Activated T-cell treated with anti-CD3 and anti-CD28 coated beads for 1 hour (primary cell): ENCODE measurements at regions not wholly inside any gene's neighbourhood (a gene's known extent, or its start where the extent isn't known, plus 50 kb on each side); places are given as distances from the start of the nearest gene placed in this dataset.
A peak's percentile ranks its signal among the peaks of the same experiment; 100 is the strongest.
"Not testable (repeated sequence)": the region's sequence is repeated elsewhere in the genome, so short reads cannot be mapped to it uniquely, and the experiment has no call there.

Experiments
- DNase-seq: peaks from one replicate; pipeline ENCODE4 v3.0.0-alpha.2; 2020; ENCODE audit warnings: low read depth

DNA sequence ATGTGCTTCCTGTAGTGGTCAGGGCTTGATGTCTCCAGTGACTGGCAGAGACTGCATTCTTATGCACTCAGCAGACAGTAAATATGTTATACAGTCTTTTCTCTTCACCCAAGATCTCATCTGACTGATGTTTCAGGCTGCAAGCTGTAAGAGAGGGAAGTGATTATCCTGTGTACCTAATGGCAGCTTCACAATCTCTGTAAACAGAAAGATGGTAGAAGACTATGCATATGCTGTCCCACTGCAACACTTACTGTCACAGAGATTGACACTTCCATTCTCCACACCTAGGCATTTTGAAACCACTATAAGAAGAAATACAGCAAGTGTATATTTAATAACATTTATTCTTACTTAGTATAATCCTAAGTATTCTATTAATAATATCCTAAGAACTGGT lies 97.6 kb upstream of the ANXA1 start:
- no peak for DNase-seq

DNA sequence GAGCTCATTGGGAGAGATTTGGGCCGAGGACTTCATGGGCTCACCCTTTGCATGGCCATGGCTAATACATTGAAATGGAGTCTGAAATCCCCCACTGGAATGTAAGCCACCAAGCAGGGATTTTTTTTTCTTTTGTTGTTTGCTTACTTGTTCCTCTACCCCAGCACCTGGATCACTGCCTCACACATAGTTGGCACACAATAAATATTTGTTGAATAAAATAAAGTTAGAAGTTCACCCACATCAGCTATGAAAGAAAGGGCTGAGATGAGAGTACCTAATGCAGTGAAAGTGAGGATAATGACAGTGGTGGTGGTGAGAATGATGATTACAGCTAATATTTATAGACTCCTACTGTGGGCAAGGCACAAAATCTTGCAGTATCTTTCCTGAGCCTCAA lies 98.1 kb upstream of the ANXA1 start:
- no peak for DNase-seq

DNA sequence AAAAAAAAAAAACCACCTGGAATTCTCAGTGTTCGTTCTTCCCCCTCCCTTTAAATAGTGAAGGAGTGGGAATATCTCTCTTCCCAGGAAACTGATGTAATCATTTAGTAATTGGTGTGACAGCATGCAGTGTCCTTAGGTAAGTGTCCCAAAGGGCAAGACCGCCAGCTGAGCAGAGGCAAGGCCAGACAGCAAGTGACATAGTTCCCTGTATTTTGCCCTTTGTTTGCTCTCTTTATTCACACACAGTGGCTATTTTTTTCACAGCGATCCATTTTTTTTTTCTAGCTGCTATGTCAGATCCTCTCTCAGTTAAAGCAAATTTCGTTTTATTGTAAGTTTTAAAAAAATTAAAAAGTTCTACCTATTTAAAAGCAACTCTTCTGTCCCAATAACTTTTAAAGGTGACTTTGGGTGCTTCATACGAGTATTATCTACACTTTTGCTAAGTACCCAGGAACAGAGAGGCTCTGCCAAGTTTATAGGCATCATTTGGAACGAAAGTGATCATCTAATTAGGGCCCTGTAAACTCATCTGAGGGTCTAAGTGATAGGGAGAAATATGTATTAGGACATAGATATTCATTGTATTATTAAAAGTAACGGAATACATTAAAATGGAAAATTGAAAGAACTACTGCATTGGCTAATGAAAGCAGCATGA lies 98.2 kb upstream of the ALDH1A1 start:
- no peak for DNase-seq

DNA sequence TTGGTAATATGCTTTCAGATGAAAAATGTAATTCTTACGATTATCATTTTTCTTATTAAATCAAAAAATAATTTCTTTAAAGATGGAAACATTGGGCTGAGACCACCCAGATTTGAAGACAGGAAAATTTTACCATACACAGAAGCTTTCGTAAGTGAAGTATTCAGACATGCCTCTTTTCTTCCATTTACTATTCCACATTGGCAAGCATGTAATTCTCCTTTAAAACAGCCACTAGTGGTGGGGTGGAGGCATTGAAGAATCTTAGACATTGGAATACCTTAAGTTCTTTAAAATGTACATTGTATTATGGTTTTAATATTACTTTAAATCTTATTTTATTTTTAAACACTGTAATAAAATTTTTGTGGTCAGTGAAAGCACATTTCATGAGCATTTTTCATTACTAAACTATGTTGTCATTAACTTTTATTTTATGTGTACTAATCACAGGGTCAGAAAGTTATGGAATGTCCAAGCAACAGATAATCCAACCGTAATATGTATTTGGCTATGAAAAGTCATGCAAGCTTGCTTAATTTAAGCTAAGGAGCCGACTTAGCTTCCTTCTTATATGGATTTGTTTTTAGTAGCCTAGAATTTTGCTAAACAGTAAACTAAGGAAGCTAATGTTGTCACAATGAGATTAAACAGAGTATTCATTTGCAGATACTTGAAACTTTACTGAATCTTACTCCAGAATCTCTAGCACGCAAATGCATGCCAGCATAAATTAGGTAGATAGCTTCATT lies 97.4 kb upstream of the ALDH1A1 start:
- no peak for DNase-seq

DNA sequence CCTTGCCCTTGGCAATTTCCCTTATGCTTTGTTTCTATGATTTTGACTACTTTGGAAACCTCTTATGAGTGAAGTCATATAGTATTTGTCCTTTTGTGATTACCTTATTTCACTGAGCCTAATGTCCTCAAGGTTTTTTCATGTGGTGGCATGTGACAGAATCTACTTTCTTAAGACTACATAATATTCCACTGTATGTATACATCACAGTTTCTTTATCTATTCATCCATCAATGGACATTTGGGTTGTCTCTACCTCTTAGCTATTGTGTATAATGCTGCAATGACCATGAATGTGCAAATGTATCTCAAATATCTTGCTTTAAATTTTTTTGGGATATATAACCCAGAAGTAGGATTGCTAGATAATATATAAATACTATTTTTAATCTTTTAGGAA lies 96.4 kb upstream of the ALDH1A1 start:
- no peak for DNase-seq

DNA sequence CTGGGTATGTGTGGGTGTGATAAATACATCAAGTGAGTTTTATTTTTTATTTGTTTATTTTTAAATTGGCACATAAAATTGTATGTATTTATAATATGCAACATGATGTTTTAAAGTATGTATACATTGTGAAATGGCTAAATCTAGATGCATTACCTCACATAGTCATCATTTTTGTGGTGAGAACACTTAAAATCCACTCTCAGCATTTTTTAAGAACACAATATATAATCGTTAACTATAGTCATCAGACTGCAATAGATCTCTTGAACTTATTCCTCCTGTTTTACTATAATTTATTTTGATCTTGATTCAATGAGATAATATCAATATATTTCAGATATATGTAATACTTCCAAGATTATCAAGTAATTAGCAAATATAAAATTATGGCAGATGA lies 93.9 kb upstream of the ALDH1A1 start:
- no peak for DNase-seq

DNA sequence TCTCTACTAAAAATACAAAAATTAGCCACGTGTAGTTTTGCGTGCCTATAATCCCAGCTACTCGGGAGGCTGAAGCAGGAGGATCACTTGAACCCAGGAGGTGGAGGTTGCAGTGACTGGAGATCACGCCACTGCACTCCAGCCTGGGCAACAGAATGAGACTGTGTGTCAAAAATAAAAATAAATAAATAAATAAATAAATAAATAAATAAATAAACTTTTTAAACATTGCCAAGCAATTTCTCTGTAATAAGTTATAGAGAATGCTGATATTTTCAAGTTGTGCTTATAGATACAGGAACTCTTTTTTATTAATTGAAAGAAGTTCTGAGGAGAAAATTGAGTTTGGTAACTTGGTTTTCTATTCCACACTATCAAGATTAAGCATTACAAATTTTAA lies 91.9 kb upstream of the ALDH1A1 start:
- DNase-seq: not testable (repeated sequence)

DNA sequence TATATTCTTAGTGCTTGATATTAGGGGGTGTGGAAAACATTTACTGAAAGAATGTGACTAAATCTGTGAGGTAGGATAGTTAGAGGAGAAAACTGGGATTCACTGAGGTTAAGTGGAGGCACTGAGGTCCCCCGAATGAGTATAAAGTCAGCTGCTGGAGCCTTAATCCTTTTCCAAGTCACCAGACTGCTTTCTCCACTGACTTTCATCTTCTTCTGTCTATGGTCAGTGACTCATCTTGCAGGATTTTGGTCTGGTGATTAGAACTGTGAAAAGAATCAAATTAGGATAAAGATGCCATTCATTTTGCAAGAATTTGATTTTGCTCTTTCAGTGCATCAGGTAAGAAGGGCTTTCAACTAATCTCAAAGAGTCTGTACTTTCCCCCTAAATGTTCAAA lies 89.3 kb upstream of the ALDH1A1 start:
- DNase-seq: no peak

DNA sequence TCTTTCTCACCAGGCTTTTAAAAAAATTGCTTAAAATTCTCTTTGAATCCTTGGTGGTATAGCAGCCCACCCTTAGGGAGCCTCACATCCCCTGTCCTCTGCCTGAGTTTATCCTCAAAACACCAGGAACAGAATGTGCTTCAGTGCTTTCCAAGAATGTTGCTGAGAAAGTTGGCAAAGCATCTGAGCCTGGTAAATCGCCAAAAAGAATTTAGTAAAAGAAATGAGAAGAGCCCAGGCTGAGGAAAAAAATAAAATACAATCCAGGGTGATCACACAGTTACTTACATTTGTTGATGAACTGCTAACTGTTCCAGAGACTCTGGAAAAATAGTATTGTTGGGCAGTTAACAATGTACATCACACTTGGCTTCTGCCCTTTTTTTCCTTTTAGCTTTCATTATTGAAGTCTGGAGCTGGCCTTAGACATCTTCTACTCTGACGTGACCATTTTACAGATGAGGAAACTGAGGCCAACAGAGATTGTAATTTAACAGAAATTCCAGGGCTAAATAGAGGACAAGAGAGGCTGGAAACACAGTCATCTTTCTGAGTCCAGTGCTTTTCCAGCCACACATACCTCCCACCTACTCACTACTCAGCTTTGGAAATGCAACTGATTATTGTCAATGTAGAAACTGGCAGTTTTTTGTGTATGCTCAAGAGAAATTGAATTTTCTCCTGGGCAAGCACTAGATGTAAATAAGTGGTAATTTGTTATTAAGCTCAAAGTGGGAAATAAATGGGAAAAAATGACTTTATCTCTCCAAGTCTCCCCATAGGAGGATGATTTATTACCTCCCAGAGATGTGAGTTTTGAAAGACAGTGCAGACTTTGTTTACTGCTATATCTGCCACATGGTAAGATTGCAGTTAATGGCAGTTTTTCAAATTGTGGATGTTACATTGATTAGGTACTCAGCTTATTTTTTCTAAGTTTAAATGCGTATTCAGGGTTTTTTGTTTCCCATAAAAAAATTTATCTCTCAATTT lies 86.7 kb upstream of the ALDH1A1 start:
- no peak for DNase-seq

DNA sequence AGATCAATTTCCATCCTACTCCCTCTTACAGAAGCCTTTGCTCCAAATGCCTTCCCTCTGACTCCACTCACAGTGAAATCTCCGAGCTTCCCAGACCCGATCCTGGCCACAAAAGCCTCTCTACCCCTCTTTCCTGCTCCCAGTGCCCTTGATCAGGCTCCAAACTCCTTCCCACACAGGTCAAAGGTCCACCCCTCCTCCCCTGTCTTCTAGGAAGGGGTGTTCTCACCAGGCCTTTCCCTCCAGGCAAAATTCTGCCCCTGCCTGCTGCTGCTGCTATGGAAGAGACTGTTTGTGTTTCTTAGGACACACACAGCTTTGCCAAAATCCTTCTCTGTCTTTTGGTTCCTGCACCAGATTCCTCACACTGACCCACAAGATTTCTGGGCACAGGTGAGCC lies 85.8 kb upstream of the ALDH1A1 start:
- no peak for DNase-seq

DNA sequence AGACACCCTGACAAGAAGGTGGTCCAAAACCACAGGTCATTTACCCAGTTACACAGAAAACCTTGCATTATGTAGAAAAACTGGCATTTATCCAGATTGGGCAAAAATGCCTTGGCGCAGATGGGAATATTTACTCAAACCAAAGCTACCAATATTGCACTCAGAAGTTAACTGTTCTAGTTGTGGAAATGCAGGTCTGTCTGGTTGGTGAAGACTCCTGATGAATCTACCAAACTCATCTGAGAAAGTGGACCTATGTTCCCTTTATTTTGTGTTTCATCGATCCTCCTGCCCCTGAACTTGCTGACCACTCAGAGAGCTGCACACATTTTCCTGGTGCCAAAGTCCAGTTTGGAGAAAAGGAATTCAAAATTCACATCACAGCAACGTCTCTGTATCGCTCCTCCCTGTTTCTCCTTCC lies 85.2 kb upstream of the ALDH1A1 start:
- DNase-seq: no peak

DNA sequence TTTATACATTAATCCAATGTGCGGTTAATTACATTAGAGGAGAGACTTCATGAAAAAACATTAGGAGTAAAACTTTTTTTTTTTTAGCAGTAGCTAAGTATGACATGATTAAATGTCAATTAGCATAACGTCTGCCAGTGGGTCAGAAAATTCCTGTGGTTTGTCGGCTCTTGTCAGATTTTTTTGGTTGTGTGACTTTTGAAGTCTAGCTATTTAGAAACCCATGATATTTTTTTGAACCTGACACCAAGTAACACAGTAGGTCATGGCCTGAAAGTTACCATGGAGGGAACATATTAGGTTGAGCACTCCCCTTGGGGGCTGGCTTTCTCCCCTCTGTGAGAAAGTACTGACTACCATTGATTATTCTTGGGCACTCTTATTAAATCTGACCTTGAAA lies 84.8 kb upstream of the ALDH1A1 start:
- no peak for DNase-seq

DNA sequence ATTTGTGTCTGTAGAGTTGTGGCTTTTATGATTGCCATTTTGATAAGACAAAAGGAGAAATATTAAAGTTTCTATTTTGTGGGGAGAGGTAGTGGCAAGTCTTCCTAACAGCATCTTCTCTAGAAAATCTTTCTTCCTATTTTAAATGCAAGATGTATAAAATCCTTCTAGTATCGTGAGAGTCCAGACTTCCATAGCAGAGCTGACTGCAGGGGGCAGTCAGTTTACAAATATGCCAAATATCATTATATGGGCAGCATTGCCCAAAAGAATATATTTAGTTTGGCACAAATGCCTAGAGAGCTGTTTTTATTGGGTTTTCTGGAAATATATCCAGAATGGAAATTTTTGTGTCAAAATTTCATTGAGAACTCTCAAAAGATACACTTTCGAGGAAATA lies 82.1 kb upstream of the ALDH1A1 start:
- DNase-seq: no peak

DNA sequence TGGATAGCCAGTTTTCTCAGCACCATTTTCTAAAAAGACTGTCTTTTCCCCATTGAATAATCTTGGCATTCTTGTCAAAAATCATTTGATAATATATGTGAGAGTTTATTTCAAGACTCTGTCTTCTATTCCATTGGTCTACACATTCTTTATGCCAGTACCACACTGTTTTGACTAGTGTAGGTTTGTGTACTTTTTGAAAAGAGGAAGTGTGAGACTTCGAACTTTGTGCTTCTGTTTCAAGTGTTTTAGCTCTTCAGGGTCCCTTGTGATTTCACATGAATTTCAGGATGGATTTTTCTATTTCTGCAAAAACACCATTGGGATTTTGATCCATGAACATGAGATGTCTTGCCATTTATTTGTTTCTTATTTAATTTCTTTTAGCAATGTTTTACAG lies 78.5 kb upstream of the ALDH1A1 start:
- no peak for DNase-seq

DNA sequence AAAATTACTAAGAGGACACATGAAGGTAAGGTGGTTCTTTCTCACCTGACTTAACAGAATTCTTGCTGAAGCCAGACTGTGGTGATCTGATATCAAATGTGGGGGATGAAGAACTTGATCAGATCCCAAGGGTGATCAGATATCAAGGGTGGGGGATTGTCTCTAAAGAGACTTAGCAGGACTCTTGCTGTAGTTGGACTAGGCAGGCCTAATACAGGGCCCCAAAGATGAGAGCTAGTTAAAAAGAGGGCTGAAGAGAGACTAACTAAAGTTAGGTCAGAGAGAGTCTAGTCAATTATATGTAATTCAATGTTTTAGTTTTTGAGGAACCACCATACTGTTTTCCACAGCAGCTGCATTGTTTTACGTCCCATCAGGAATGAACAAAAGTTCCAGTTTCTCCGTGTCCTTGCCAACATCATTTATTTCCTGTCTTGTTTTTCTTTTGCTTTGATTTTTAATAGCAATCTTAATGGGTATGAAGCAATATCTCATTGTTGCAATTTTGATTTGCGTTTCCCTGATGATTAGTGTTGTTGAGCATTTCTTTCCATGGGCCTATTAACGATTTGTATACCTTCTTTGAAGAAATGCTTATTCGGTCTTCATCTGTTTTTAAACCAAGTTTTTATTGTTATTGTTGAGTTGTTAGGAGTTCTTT lies 77.6 kb upstream of the ALDH1A1 start:
- DNase-seq: no peak

DNA sequence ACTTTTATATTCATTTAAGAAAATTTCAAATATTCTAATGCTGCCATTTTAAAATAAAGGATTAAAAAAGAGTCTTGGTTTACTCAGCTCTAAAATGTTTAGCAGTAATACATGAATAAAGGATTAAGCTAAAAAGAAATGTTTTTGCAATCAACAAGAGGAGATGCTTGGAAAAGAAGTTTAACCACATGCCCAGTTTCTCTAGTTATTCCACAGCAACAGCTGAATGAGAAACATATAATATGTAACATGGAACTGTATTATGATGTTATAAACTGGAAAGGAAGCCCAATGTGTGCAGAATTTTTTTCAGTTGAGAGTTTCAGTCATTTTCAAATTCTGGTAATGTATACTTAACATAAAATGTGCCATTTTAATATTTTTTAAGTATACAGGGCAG lies 76.5 kb upstream of the ALDH1A1 start:
- DNase-seq: no peak

DNA sequence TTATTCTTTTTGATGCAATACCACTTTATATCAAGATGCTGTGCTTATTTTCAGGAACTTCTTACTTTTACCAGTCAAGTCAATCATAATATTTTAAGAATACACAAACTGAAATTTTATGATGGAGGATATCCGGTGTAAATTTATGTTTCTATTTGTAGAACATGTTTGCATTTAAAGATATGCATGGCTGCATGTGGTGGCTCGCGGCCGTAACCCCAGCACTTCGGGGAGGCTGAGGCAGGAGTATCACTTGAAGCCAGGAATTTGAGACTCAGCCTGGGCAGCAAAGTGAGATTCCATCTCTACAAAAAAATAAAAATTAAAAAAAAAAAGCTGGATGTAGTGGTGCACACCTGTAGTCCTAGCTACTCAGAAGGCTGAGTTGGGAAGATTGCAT lies 73.5 kb upstream of the ALDH1A1 start:
- DNase-seq: no peak

DNA sequence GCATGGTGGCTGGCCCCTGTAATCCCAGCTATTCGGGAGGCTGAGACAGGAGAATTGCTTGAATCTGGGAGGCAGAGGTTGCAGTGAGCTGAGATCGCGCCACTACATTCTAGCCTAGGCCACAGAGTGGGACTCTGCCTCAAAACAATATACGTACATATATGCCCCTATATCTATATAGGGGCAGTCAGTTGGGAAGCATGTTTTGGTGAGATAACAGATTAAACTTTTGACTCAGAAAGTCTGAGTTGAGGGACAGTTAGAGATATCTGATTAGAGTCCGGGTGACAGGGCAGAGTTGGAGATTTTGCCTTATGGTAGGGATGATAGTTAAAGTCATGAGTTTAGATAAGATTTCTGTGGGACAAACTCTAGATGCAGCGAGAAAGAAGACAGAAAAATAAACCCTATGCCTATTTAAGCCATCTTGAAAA lies 71.8 kb upstream of the ALDH1A1 start:
- no peak for DNase-seq

DNA sequence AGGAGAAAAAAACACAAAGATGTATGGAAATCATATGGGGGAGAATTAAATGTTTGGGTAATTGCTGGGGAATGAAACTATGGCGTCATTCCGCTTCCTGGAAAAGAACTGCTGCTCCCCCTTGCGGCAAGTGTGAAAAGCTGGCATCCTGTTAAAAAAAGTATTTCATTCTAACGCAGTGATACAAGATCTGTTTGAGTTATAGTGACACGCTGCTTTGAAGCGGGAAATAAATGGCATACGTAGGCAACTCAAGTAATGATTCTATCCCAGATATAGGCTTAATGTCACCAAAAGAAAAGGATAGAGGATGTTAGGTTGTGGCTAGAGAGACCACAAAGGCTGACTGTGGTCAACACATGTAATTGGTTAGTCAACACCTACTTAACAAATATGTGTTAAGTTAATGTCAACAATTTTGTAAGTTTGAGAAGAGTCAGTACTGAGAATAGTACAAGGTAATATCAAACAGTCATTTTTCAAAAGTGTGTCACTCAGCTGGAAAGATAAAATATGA lies 70.2 kb upstream of the ALDH1A1 start:
- DNase-seq: peak; percentile 40

DNA sequence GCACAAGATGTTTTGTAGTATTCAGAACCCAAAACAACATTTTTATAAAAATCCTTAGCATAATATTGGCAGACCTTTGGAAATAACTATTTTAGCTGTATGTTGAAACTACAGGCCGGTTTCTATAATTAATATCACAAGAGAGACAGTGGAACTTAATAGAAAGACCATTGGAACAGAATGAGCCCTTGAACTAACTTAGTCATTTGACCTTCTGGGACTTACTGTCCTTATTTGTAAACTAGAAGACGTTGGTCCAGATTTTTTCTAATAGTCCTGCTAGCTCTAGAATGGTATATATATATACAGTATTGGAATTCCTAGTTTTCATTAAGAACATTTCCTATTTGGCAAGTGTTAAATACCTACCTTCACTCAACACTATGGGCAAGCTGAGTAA lies 69.5 kb upstream of the ALDH1A1 start:
- DNase-seq: no peak

DNA sequence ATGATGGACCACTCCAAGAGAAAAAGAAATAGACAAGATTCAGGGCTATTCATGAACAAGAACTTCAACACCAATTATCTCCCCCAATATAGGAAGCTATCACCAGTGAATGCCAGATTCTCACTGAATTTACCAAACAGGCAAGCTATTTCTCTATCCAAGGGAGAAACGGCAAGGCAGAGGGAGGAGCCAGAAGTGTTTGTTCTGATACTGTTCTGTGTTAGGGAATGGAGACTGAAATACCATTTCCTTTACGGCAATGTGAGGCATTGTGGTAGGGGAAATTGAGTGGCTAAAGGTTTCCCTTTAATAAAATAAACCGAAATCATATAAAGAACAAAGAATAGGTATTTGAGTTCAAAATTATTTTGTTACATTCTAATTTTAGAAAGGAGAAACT lies 68.0 kb upstream of the ALDH1A1 start:
- DNase-seq: no peak

DNA sequence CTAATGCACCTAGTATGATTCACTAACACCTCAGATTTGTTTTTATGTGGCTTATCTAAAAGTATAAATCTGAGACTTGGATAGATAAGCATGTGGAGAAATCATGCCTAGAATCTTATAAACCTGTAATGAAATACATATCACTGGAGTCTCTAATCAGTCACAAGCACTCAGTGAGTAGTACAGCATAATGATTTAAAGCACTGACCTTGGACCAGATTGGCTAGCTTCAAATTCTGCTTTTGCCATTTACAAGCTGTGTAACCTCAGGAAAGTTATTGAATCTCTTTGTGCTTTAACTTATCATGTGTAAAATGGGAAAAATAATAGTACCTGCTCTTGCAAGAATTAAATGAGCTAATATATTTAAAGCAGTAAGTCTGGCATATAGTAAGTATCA lies 61.2 kb upstream of the ALDH1A1 start:
- DNase-seq: no peak
